HepG2 (cell line): ENCODE measurements at regions not wholly inside any gene's neighbourhood (a gene's known extent, or its start where the extent isn't known, plus 50 kb on each side); places are given as distances from the start of the nearest gene placed in this dataset.

Experiments
- ATAC-seq: fragments of 200-7000 bp; cut with Tn5 transposase; 3 replicates; pipeline ENCODE4 v1.9.1; 2020; ENCODE audit warnings: mild to moderate bottlenecking, moderate library complexity
- BruUV-seq: library from RNA; stranded (reverse); fragments of 400-500 nt; replicated peaks from 2 replicates; lab custom pipeline; 2021; lab: Mats Ljungman, UMichigan
- CTCF ChIA-PET: fragments of 300-600 bp; formaldehyde crosslinking; extraction: SDS; loops from one replicate; lab custom pipeline; 2021; ENCODE audit warnings: low total read pairs, inconsistent platforms, low intra/inter-chr PET ratio; lab: Yijun Ruan, JAX
- POLR2A ChIA-PET: fragments of 350-600 bp; sonication (Branson Sonifier 250); formaldehyde crosslinking; loops from one replicate; lab custom pipeline; 2020; ENCODE audit warnings: antibody characterized with exemption, inconsistent platforms; lab: Yijun Ruan, JAX
- DNase-seq: peaks from one replicate; pipeline ENCODE4 v3.0.0-alpha.2; 2015; ENCODE audit warnings: low spot score
- FAIRE-seq: peaks from 3 replicates; lab custom pipeline; 2011; peaks lifted over from hg19 to GRCh38; lab: Jason Lieb, UNC
- H2AFZ ChIP-seq: one replicate; pipeline ENCODE4 v1.6.1; 2011; ENCODE audit warnings: low read length, inconsistent platforms
- H3K27ac ChIP-seq: fragments of 300-600 bp; 3 replicates; pipeline ENCODE4 v1.8.0; 2011; ENCODE audit warnings: mixed run types, mild to moderate bottlenecking, mixed read lengths, low read length, inconsistent platforms; ENCODE audit not compliant: insufficient read depth; ENCODE audit errors: extremely low read length
- H3K27me3 ChIP-seq, 2 experiments: fragments of 200-600 bp in 1 of 2; 2 replicates in 1 of 2; 3 replicates in 1 of 2; pipeline versions ENCODE4 v1.6.0 to v1.8.0; 2011; ENCODE audit warnings: low read length in 2 of 2, mild to moderate bottlenecking in 2 of 2, moderate library complexity in 2 of 2, inconsistent platforms in 1 of 2; ENCODE audit not compliant: insufficient read depth in 2 of 2, control insufficient read depth in 1 of 2
- H3K36me3 ChIP-seq, 2 experiments: fragments of 200-600 bp in 1 of 2; replicated peaks in 1 of 2; 2 replicates in 1 of 2; 3 replicates in 1 of 2; pipeline versions ENCODE4 v1.5.1 to v1.8.0; 2011; ENCODE audit warnings: low read length in 2 of 2, inconsistent platforms in 1 of 2; ENCODE audit not compliant: insufficient read depth in 2 of 2, control insufficient read depth in 1 of 2
- H3K4me1 ChIP-seq: 2 replicates; pipeline ENCODE4 v1.5.1; 2012; ENCODE audit warnings: low read length, inconsistent platforms; ENCODE audit not compliant: insufficient read depth
- H3K4me2 ChIP-seq: 2 replicates; pipeline ENCODE4 v1.6.0; 2011; ENCODE audit warnings: low read depth, low read length, inconsistent platforms
- H3K4me3 ChIP-seq, 3 experiments: fragments of 200-600 bp in 1 of 3; sonication (generic), shearing (Covaris generic) in 1 of 3; replicated peaks in 1 of 3; 2 replicates each; pipeline ENCODE4 v1.5.1; 2011 to 2016; ENCODE audit warnings: low read length in 3 of 3, inconsistent platforms in 2 of 3, low read depth in 2 of 3, mild to moderate bottlenecking in 2 of 3, control low read depth in 1 of 3, mixed read lengths in 1 of 3; ENCODE audit not compliant: insufficient read depth in 1 of 3
- H3K79me2 ChIP-seq: one replicate; pipeline ENCODE4 v1.6.1; 2011; ENCODE audit warnings: low read length, inconsistent platforms; ENCODE audit not compliant: insufficient read depth
- H3K9ac ChIP-seq: 2 replicates; pipeline ENCODE4 v1.6.0; 2011; ENCODE audit warnings: mild to moderate bottlenecking, low read depth, low read length, inconsistent platforms; ENCODE audit not compliant: insufficient read depth
- H3K9me3 ChIP-seq: 2 replicates; pipeline ENCODE4 v1.5.1; 2012; ENCODE audit warnings: mild to moderate bottlenecking, low read length
- H4K20me1 ChIP-seq: 2 replicates; pipeline ENCODE4 v1.6.0; 2011; ENCODE audit warnings: inconsistent platforms, mild to moderate bottlenecking, low read length, moderate library complexity; ENCODE audit not compliant: insufficient read depth
- BRCA1 ChIP-seq: sonication (generic); formaldehyde crosslinking; IDR thresholded peaks from 2 replicates; pipeline ENCODE4 v1.4.0; 2020; ENCODE audit warnings: missing genetic modification reagents
- HNF4A ChIP-seq: sonication (generic); formaldehyde crosslinking; IDR thresholded peaks from 2 replicates; pipeline ENCODE4 v1.4.0; 2020; ENCODE audit warnings: missing genetic modification reagents
- KDM2A ChIP-seq: sonication (generic); formaldehyde crosslinking; IDR thresholded peaks from 2 replicates; pipeline ENCODE4 v1.4.0; 2020; ENCODE audit warnings: low read depth, missing genetic modification reagents, borderline replicate concordance
- KLF13 ChIP-seq: sonication (generic); formaldehyde crosslinking; IDR thresholded peaks from 2 replicates; pipeline ENCODE4 v1.4.0; 2020; ENCODE audit warnings: mild to moderate bottlenecking, missing genetic modification reagents
- MEIS2 ChIP-seq: sonication (generic); formaldehyde crosslinking; IDR thresholded peaks from 2 replicates; pipeline ENCODE4 v1.9.0; 2021; ENCODE audit warnings: mild to moderate bottlenecking, missing genetic modification reagents
- POLR2AphosphoS5 ChIP-seq: IDR thresholded peaks from 2 replicates; pipeline ENCODE4 v1.6.1; 2012; ENCODE audit warnings: low read depth, low read length
- RBM22 ChIP-seq: fragments of 200-400 bp; formaldehyde crosslinking; optimal IDR thresholded peaks from 2 replicates; pipeline ENCODE3; 2017; ENCODE audit warnings: mild to moderate bottlenecking, low read length, moderate library complexity
- RBM39 ChIP-seq: fragments of 200-400 bp; formaldehyde crosslinking; IDR thresholded peaks from one replicate; pipeline ENCODE4 v1.6.1; 2018; ENCODE audit warnings: antibody characterized with exemption, mild to moderate bottlenecking, low read depth, low read length; ENCODE audit not compliant: poor library complexity, severe bottlenecking
- SMAD3 ChIP-seq: sonication (generic); formaldehyde crosslinking; IDR thresholded peaks from 2 replicates; pipeline ENCODE4 v1.4.0; 2020; ENCODE audit warnings: missing genetic modification reagents
- THRA ChIP-seq: sonication (generic); formaldehyde crosslinking; IDR thresholded peaks from 2 replicates; pipeline ENCODE4 v1.4.0; 2020; ENCODE audit warnings: missing genetic modification reagents, borderline replicate concordance
- ZBTB7B ChIP-seq: sonication (generic); formaldehyde crosslinking; IDR thresholded peaks from 2 replicates; pipeline ENCODE4 v1.4.0; 2020; ENCODE audit warnings: missing genetic modification reagents
- ZBTB8A ChIP-seq: sonication (generic); formaldehyde crosslinking; IDR thresholded peaks from 2 replicates; pipeline ENCODE4 v1.4.0; 2020; ENCODE audit warnings: mild to moderate bottlenecking, low read depth, missing genetic modification reagents, borderline replicate concordance
- ZKSCAN5 ChIP-seq: sonication (generic); formaldehyde crosslinking; IDR thresholded peaks from 2 replicates; pipeline ENCODE4 v1.5.1; 2020; ENCODE audit warnings: mild to moderate bottlenecking, missing genetic modification reagents
- ZNF576 ChIP-seq: sonication (generic); formaldehyde crosslinking; IDR thresholded peaks from 2 replicates; pipeline ENCODE4 v1.4.0; 2020; ENCODE audit warnings: mild to moderate bottlenecking, missing genetic modification reagents
- ZNF607 ChIP-seq: sonication (generic); formaldehyde crosslinking; IDR thresholded peaks from 2 replicates; pipeline ENCODE4 v1.5.1; 2020; ENCODE audit warnings: missing genetic modification reagents, mild to moderate bottlenecking, borderline replicate concordance
- ZNF678 ChIP-seq: sonication (generic); formaldehyde crosslinking; IDR thresholded peaks from 2 replicates; pipeline ENCODE4 v1.4.0; 2020; ENCODE audit warnings: mild to moderate bottlenecking, missing genetic modification reagents
- ZNF737 ChIP-seq: sonication (generic); formaldehyde crosslinking; IDR thresholded peaks from 2 replicates; pipeline ENCODE4 v1.5.0; 2020; ENCODE audit warnings: missing genetic modification reagents, mild to moderate bottlenecking, borderline replicate concordance
- ZNF790 ChIP-seq: sonication (generic); formaldehyde crosslinking; IDR thresholded peaks from 2 replicates; pipeline ENCODE4 v1.8.0; 2022; ENCODE audit warnings: missing genetic modification reagents, mild to moderate bottlenecking, borderline replicate concordance
- WGBS: methylation state at CpG from one replicate; pipeline ENCODE4 v1.1.6; 2017; ENCODE audit warnings: low lambda C conversion rate; 5-methylcytosine and 5-hydroxymethylcytosine counted together
- in situ Hi-C: cut with HindIII; loops from 2 replicates; pipeline ENCODE4 v1.10.0; 2017; ENCODE audit warnings: low pct_unique_long_range_greater_than_20kb; ENCODE audit not compliant: extremely low pct_ligation_motif_present
- intact Hi-C: fragments of 100-400 bp; cut with micrococcal nuclease; formaldehyde crosslinking; loops from one replicate; pipeline ENCODE4 v1.10.0; 2022; ENCODE audit not compliant: unreplicated experiment

GRCh38 chr5:4137781-4138180, 542.1 kb downstream of the IRX1 start:
- ChIA-PET CTCF (no interaction called here), POLR2A (no interaction called here)
- TF ChIP-seq KDM2A (CRISPR knock-in tag) (no peak), ZKSCAN5 (no peak), MEIS2 (CRISPR knock-in tag) (no peak), HNF4A (CRISPR knock-in tag) (no peak)

GRCh38 chr5:4142842-4143241, 547.2 kb downstream of the IRX1 start:
- ChIA-PET CTCF (no interaction called here), POLR2A (no interaction called here)
- Histone ChIP-seq H3K36me3 (no peaks in the 10 kb centered on the region), H3K79me2 (no peaks in the 10 kb centered on the region), H3K27ac (no peak overlapping the region), H2AFZ (no peak overlapping the region), H3K4me1 (no peaks in the 10 kb centered on the region), H3K27me3 (no peaks in the 10 kb centered on the region), H3K9me3 (peaks cover 29% of the 10 kb centered on the region), H3K4me2 (no peak overlapping the region), H3K9ac (no peak overlapping the region), H4K20me1 (no peaks in the 10 kb centered on the region), H3K4me3 (no peak overlapping the region)
- intact Hi-C loops (no loop called here), in situ Hi-C loops (no loop called here)
- DNase-seq (no peak), FAIRE-seq (no peak), ATAC-seq (no peak; the same call in 2 of the 3 replicates)
- 7% methylated on average over 6 of the region's 6 CpGs for WGBS
- TF ChIP-seq ZNF790 (CRISPR knock-in tag): no peak
- TF ChIP-seq ZBTB8A: no peak
- no peak for TF ChIP-seq BRCA1 (CRISPR knock-in tag)
- no peak for TF ChIP-seq ZBTB7B (CRISPR knock-in tag)
- TF ChIP-seq ZNF576: no peak
- TF ChIP-seq KLF13 (CRISPR knock-in tag): no peak
- TF ChIP-seq ZNF607 (CRISPR knock-in tag): no peak
- no peak for TF ChIP-seq RBM22
- TF ChIP-seq ZNF678 (CRISPR knock-in tag): no peak
- TF ChIP-seq RBM39: no peak
- no peak for TF ChIP-seq SMAD3
- no peak for TF ChIP-seq THRA (CRISPR knock-in tag)
- TF ChIP-seq ZNF737 (CRISPR knock-in tag): no peak
- no peak for TF ChIP-seq POLR2AphosphoS5
- no TSS peak for BruUV-seq

More at GRCh38 chr5:4137781-4138180, 542.1 kb downstream of the IRX1 start:
- H3K36me3 ChIP-seq: no peaks in the 10 kb centered on the region
- H3K27me3 ChIP-seq: no peaks in the 10 kb centered on the region
- 10% methylated on average over 7 of the region's 7 CpGs for WGBS
- DNase-seq: no peak
- peaks cover 48% of the 10 kb centered on the region for H3K9me3 ChIP-seq
- BruUV-seq: no TSS peak
- no peak overlapping the region for H3K4me3 ChIP-seq
- no peak overlapping the region for H2AFZ ChIP-seq
- in situ Hi-C loops: no loop called here
- H3K9ac ChIP-seq: no peak overlapping the region
- intact Hi-C loops: no loop called here
- H3K4me2 ChIP-seq: no peak overlapping the region
- no peaks in the 10 kb centered on the region for H3K4me1 ChIP-seq
- H3K79me2 ChIP-seq: no peaks in the 10 kb centered on the region
- no peak for FAIRE-seq
- no peak for ATAC-seq
- H3K27ac ChIP-seq: no peak overlapping the region
- H4K20me1 ChIP-seq: no peaks in the 10 kb centered on the region
